Bronchial epithelial cell (primary cell): ENCODE measurements at regions not wholly inside any gene's neighbourhood (a gene's known extent, or its start where the extent isn't known, plus 50 kb on each side); places are given as distances from the start of the nearest gene placed in this dataset.

Experiments used
- DNase-seq: peaks from one replicate; pipeline ENCODE4 v3.0.0-alpha.2; 2010; ENCODE audit warnings: low read depth
- FAIRE-seq: peaks from 2 replicates; lab custom pipeline; 2011; peaks lifted over from hg19 to GRCh38; lab: Jason Lieb, UNC
- H3K27me3 ChIP-seq: 2 replicates; pipeline ENCODE4 v1.5.1; 2011; ENCODE audit warnings: low read length; ENCODE audit not compliant: control insufficient read depth, insufficient read depth
- H3K36me3 ChIP-seq: 2 replicates; pipeline ENCODE4 v1.5.1; 2011; ENCODE audit warnings: low read length; ENCODE audit not compliant: control insufficient read depth, insufficient read depth
- H3K4me3 ChIP-seq: 2 replicates; pipeline ENCODE4 v1.5.1; 2011; ENCODE audit warnings: mild to moderate bottlenecking, low read depth, low read length, control low read depth
- TF ChIP-seq, protein P1 (sequence below): IDR thresholded peaks from 2 replicates; pipeline ENCODE4 v1.5.1; 2011; ENCODE audit warnings: mild to moderate bottlenecking, moderate library complexity, low read length, control low read depth, inconsistent platforms; ENCODE audit not compliant: insufficient read depth, severe bottlenecking

DNA sequence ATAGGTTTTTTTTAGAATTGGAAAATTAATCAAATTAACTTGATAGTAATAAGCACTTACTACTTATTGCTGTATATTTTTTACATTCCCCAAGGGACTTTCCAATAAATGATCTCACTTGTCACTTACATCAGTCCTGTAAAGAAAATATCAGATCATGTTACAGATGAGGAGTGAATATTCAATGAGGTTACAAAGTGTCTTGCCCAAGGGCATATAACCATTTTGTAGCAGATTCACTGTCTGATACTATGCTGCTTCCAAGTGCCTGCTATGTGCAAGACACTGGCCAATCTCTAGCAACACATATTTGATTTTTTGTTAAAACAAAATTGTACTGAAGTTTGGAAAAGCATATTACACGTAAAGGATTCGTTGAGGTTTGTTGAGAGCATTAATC lies 1287.7 kb downstream of the FAM133A start:
- FAIRE-seq (no peak), DNase-seq (peak; percentile 3)
- H3K4me3 ChIP-seq, result no peak overlapping the region
- no peaks in the 10 kb centered on the region for H3K27me3 ChIP-seq
- TF ChIP-seq, protein P1, sequence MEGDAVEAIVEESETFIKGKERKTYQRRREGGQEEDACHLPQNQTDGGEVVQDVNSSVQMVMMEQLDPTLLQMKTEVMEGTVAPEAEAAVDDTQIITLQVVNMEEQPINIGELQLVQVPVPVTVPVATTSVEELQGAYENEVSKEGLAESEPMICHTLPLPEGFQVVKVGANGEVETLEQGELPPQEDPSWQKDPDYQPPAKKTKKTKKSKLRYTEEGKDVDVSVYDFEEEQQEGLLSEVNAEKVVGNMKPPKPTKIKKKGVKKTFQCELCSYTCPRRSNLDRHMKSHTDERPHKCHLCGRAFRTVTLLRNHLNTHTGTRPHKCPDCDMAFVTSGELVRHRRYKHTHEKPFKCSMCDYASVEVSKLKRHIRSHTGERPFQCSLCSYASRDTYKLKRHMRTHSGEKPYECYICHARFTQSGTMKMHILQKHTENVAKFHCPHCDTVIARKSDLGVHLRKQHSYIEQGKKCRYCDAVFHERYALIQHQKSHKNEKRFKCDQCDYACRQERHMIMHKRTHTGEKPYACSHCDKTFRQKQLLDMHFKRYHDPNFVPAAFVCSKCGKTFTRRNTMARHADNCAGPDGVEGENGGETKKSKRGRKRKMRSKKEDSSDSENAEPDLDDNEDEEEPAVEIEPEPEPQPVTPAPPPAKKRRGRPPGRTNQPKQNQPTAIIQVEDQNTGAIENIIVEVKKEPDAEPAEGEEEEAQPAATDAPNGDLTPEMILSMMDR, result no peak
- no peaks in the 10 kb centered on the region for H3K36me3 ChIP-seq

DNA sequence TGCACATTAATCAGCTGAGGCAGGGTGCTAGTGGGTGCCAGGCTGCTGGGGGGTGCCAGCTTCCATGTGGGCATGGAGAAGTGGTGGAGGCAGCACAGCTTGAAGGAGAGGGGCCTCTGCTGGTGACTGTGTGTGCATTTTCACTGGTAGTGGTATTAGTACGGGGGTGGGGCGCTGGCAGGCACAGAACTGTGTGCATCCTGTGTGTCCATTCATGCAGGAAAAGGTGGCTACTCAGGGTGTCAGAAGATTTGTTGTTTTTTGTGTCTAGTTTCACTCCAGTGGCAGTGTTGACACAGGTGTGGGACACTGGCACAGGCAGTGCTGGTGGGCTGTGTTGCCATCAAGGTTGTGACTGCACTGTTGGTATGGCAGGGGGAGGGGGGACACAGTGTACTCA lies 1303.6 kb downstream of the FAM133A start:
- DNase-seq, result no peak
- Histone ChIP-seq H3K4me3 (no peak overlapping the region), H3K27me3 (no peaks in the 10 kb centered on the region), H3K36me3 (no peaks in the 10 kb centered on the region)
- TF ChIP-seq, protein P1, result no peak
- no peak for FAIRE-seq

DNA sequence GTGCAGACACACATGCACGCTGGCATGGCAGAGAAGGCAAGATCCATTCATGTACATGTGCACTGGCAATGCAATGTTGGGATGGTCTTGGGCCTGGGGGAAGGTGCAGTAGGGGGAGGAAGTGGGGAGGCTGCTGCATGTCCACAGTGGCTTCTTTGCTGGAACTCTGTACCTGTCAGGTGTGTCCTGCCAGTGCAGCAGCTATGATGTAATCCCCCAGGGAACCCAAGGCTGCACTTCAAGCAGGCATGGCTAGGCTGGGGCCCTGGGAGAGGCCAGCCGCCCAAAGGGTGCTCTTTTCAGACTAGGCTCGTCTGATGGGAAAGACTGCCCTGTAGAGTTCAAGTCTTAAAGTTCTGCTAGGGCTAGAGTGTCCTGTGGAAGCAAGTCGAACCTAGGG lies 1304.0 kb downstream of the FAM133A start:
- Histone ChIP-seq H3K36me3 (no peaks in the 10 kb centered on the region), H3K27me3 (no peaks in the 10 kb centered on the region), H3K4me3 (no peak overlapping the region)
- FAIRE-seq, result no peak
- DNase-seq, result no peak
- TF ChIP-seq, protein P1, result no peak
